B cell (primary cell): ENCODE measurements at regions not wholly inside any gene's neighbourhood (a gene's known extent, or its start where the extent isn't known, plus 50 kb on each side); places are given as distances from the start of the nearest gene placed in this dataset.

Experiments
- ATAC-seq: fragments of 200-7000 bp; cut with Tn5 transposase; one replicate; pipeline ENCODE4 v1.10.0; 2021; ENCODE audit warnings: low read depth, mild to moderate bottlenecking, moderate number of reproducible peaks, moderate library complexity
- CTCF ChIA-PET: fragments of 350-600 bp; sonication (Branson Sonifier 250); formaldehyde crosslinking; loops from one replicate; lab custom pipeline; 2021; ENCODE audit warnings: antibody characterized with exemption, inconsistent platforms; lab: Charles Lee
- POLR2A ChIA-PET: fragments of 350-600 bp; sonication (Branson Sonifier 250); formaldehyde crosslinking; loops from one replicate; lab custom pipeline; 2021; ENCODE audit warnings: antibody characterized with exemption; lab: Charles Lee
- DNase-seq: peaks from one replicate; pipeline ENCODE4 v3.0.0; 2013
- H2AFZ ChIP-seq: 2 replicates; pipeline ENCODE4 v1.6.1; 2012; ENCODE audit warnings: mild to moderate bottlenecking, low read depth, low read length; ENCODE audit not compliant: insufficient read depth, poor library complexity, severe bottlenecking
- H3K27ac ChIP-seq, 2 donors: 1 replicate in 1 of 2; 2 replicates in 1 of 2; pipeline ENCODE4 v1.5.1; 2012 to 2013; ENCODE audit warnings: low read length in 2 of 2, mild to moderate bottlenecking in 2 of 2, moderate library complexity in 1 of 2
- H3K27me3 ChIP-seq, 4 experiments: fragments of 200-600 bp in 1 of 4; sonication (generic) in 1 of 4; replicated peaks in 1 of 4; 1 replicate in 2 of 4; 2 replicates in 2 of 4; pipeline versions ENCODE4 v1.6.1 to v1.7.0; 2013 to 2016; ENCODE audit warnings: low read length in 3 of 4, mild to moderate bottlenecking in 2 of 4, mixed read lengths in 1 of 4, moderate library complexity in 1 of 4; ENCODE audit not compliant: insufficient read depth in 4 of 4, control insufficient read depth in 3 of 4; ENCODE audit errors: control extremely low read depth in 1 of 4
- H3K36me3 ChIP-seq, 2 experiments: replicated peaks in 1 of 2; 1 replicate in 1 of 2; 2 replicates in 1 of 2; pipeline versions ENCODE4 v1.6.1 to v1.7.1; 2013; ENCODE audit warnings: low read length in 1 of 2; ENCODE audit not compliant: insufficient read depth in 2 of 2, control insufficient read depth in 1 of 2; ENCODE audit errors: control extremely low read depth in 1 of 2, extremely low read depth in 1 of 2
- H3K4me1 ChIP-seq, 2 donors: fragments of 200-600 bp in 1 of 2; sonication (generic) in 1 of 2; 1 replicate in 1 of 2; 2 replicates in 1 of 2; pipeline versions ENCODE4 v1.5.1 to v1.6.1; 2013 to 2017; ENCODE audit warnings: low read length in 2 of 2; ENCODE audit not compliant: control insufficient read depth in 2 of 2, insufficient read depth in 2 of 2
- H3K4me2 ChIP-seq: replicated peaks from 2 replicates; pipeline ENCODE3; 2012; ENCODE audit warnings: mild to moderate bottlenecking, low read depth, low read length; ENCODE audit not compliant: poor library complexity, severe bottlenecking
- H3K4me3 ChIP-seq, 5 experiments: fragments of 200-600 bp in 1 of 5; sonication (generic) in 1 of 5; 1 replicate in 3 of 5; 2 replicates in 2 of 5; pipeline versions ENCODE4 v1.5.1 to v1.7.0; 2011 to 2016; ENCODE audit warnings: low read length in 4 of 5, mild to moderate bottlenecking in 4 of 5, low read depth in 2 of 5, control low read depth in 1 of 5, moderate library complexity in 1 of 5; ENCODE audit not compliant: insufficient read depth in 1 of 5; ENCODE audit errors: control extremely low read depth in 1 of 5, extremely low read depth in 1 of 5
- H3K79me2 ChIP-seq: fragments of 200-600 bp; sonication (generic); one replicate; pipeline ENCODE4 v1.6.0; 2016; ENCODE audit warnings: low read length; ENCODE audit not compliant: control insufficient read depth, insufficient read depth
- H3K9ac ChIP-seq: fragments of 200-600 bp; sonication (generic); 2 replicates; pipeline ENCODE4 v1.6.1; 2017; ENCODE audit warnings: mild to moderate bottlenecking, low read length, moderate library complexity
- H3K9me3 ChIP-seq, 3 donors: one replicate each; pipeline versions ENCODE4 v1.6.1 to v1.7.1; 2013; ENCODE audit warnings: low read length in 2 of 3; ENCODE audit not compliant: control insufficient read depth in 2 of 3, insufficient read depth in 1 of 3; ENCODE audit errors: control extremely low read depth in 1 of 3
- H4K20me1 ChIP-seq: 2 replicates; pipeline ENCODE4 v1.6.0; 2012; ENCODE audit warnings: mild to moderate bottlenecking, low read length; ENCODE audit not compliant: insufficient read depth, control insufficient read depth, poor library complexity, severe bottlenecking
- H3K27ac Mint-ChIP-seq: one replicate; pipeline ENCODE4 v1.8.0; 2021; ENCODE audit warnings: mixed read lengths
- H3K27me3 Mint-ChIP-seq: one replicate; pipeline ENCODE4 v1.8.0; 2021; ENCODE audit warnings: mixed read lengths
- H3K4me1 Mint-ChIP-seq: one replicate; pipeline ENCODE4 v1.8.0; 2021; ENCODE audit warnings: mixed read lengths
- H3K4me3 Mint-ChIP-seq: one replicate; pipeline ENCODE4 v1.8.0; 2021; ENCODE audit warnings: mixed read lengths
- H3K9me3 Mint-ChIP-seq: one replicate; pipeline ENCODE4 v1.8.0; 2022; ENCODE audit warnings: mixed read lengths; ENCODE audit not compliant: insufficient read depth
- CTCF ChIP-seq: fragments of 200-600 bp; IDR thresholded peaks from one replicate; pipeline ENCODE4 v1.8.0; 2022; ENCODE audit warnings: antibody characterized with exemption, mild to moderate bottlenecking
- EZH2 ChIP-seq: IDR thresholded peaks from 2 replicates; pipeline ENCODE4 v1.6.1; 2012; ENCODE audit warnings: borderline replicate concordance, low read depth, mild to moderate bottlenecking, moderate library complexity, low read length; ENCODE audit not compliant: insufficient read depth, poor library complexity, severe bottlenecking
- WGBS: methylation state at CpG from one replicate; pipeline ENCODE4 v1.1.5; 2013; ENCODE audit warnings: missing lambda C conversion rate; ENCODE audit not compliant: insufficient coverage; 5-methylcytosine and 5-hydroxymethylcytosine counted together
- intact Hi-C: fragments of 100-400 bp; cut with micrococcal nuclease; formaldehyde crosslinking; loops from one replicate; pipeline ENCODE4 v1.10.0; 2022

DNA sequence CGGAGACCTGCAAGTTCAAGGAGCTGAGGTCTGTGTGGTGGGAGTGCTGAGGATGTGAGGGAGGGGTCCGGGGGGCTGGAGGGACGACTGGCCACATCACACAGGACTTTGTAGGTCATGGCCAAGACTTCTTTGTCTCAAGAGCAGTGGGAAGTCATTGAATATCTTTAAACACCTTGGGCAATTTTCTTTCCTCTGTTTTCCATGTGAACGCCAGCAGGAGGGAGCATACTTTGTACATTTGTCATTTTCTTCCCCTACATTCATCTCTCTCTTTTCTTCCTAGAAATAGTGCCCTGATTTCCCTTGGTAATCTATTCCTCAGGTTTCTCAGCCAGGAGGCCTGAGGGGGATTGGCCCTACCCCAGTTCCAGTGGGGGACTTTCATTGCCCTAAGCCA, 153.7 kb upstream of the MSX2 start:
- Histone ChIP-seq H2AFZ (no peak overlapping the region), H3K9me3 (peaks cover 0 to 4% (median 0%) of the 10 kb centered on the region in 3 donors), H3K4me3 (no peak overlapping the region), H3K36me3 (no peaks in the 10 kb centered on the region), H3K27me3 (no peaks in the 10 kb centered on the region), H3K27ac (no peak overlapping the region), H3K4me1 (no peaks in the 10 kb centered on the region), H3K9ac (no peak overlapping the region), H3K79me2 (no peaks in the 10 kb centered on the region), H4K20me1 (no peaks in the 10 kb centered on the region), H3K4me2 (no peak overlapping the region)
- CTCF ChIA-PET, result no interaction called here
- no peaks in the 10 kb centered on the region for H3K27me3 Mint-ChIP-seq
- ATAC-seq, result no peak
- no peak for DNase-seq
- 90% methylated on average over 3 of the region's 4 CpGs for WGBS
- TF ChIP-seq EZH2 (no peak), CTCF (no peak)
- H3K27ac Mint-ChIP-seq, result no peak overlapping the region
- no peaks in the 10 kb centered on the region for H3K9me3 Mint-ChIP-seq
- POLR2A ChIA-PET, result no interaction called here
- intact Hi-C loops, result no loop called here
- H3K4me1 Mint-ChIP-seq, result no peaks in the 10 kb centered on the region
- H3K4me3 Mint-ChIP-seq, result no peak overlapping the region

GRCh38 chr5:174571662-174572397, 152.6 kb upstream of the MSX2 start:
- H3K4me1 Mint-ChIP-seq, result no peaks in the 10 kb centered on the region
- CTCF ChIA-PET, result no interaction called here
- ATAC-seq (no peak), DNase-seq (no peak)
- H4K20me1 ChIP-seq, result no peaks in the 10 kb centered on the region
- WGBS, result 85% methylated on average over 7 of the region's 7 CpGs
- H3K9ac ChIP-seq, result no peak overlapping the region
- intact Hi-C loops, result no loop called here
- no peaks in the 10 kb centered on the region for H3K79me2 ChIP-seq
- no peaks in the 10 kb centered on the region for H3K9me3 Mint-ChIP-seq
- H3K9me3 ChIP-seq, result peaks cover 0 to 4% (median 0%) of the 10 kb centered on the region in 3 donors
- H3K27ac Mint-ChIP-seq, result no peak overlapping the region
- H3K36me3 ChIP-seq, result no peaks in the 10 kb centered on the region
- no peak overlapping the region for H3K27ac ChIP-seq
- TF ChIP-seq EZH2, result no peak
- no peak for TF ChIP-seq CTCF
- no peaks in the 10 kb centered on the region for H3K4me1 ChIP-seq
- POLR2A ChIA-PET, result no interaction called here
- no peaks in the 10 kb centered on the region for H3K27me3 ChIP-seq
- H3K4me3 Mint-ChIP-seq, result no peak overlapping the region
- H3K27me3 Mint-ChIP-seq, result no peaks in the 10 kb centered on the region
- no peak overlapping the region for H3K4me3 ChIP-seq
- H3K4me2 ChIP-seq, result no peak overlapping the region
- H2AFZ ChIP-seq, result no peak overlapping the region
